HG02642 (cell line): ENCODE measurements at regions not wholly inside any gene's neighbourhood (a gene's known extent, or its start where the extent isn't known, plus 50 kb on each side); places are given as distances from the start of the nearest gene placed in this dataset.

Source experiments
- ATAC-seq: cut with Tn5 transposase; IDR thresholded peaks from one replicate; pipeline ENCODE4 v1.9.1; 2021; ENCODE audit warnings: mild to moderate bottlenecking; ENCODE audit not compliant: unreplicated experiment, poor library complexity

GRCh38 chr3:187992609-187993008 is 161.3 kb upstream of the LPP start:
- ATAC-seq, result no peak

- ATAC-seq, result no peak
Measured at GRCh38 chr3:187994221-187995042, 159.5 kb upstream of the LPP start.

- ATAC-seq, result no peak
Measured at GRCh38 chr3:187995043-187995400, 158.9 kb upstream of the LPP start.

GRCh38 chr3:187995667-187996066 is 158.3 kb upstream of the LPP start:
- ATAC-seq, result no peak

GRCh38 chr3:187996609-187997008 is 157.3 kb upstream of the LPP start:
- no peak for ATAC-seq

GRCh38 chr3:187997490-187997889 is 156.5 kb upstream of the LPP start:
- ATAC-seq, result no peak

- ATAC-seq, result no peak
Measured at GRCh38 chr3:187997946-187998561, 155.9 kb upstream of the LPP start.

GRCh38 chr3:187998611-187999010 is 155.3 kb upstream of the LPP start:
- ATAC-seq, result no peak

- ATAC-seq, result no peak
Measured at GRCh38 chr3:187999821-188000220, 154.1 kb upstream of the LPP start.

GRCh38 chr3:188000361-188000861 is 153.5 kb upstream of the LPP start:
- ATAC-seq, result no peak

- no peak for ATAC-seq
Measured at GRCh38 chr3:188001093-188001492, 152.9 kb upstream of the LPP start.

GRCh38 chr3:188001926-188002325 is 152.0 kb upstream of the LPP start:
- ATAC-seq, result no peak

- no peak for ATAC-seq
Measured at GRCh38 chr3:188002626-188003138, 151.3 kb upstream of the LPP start.

- ATAC-seq, result no peak
Measured at GRCh38 chr3:188003188-188004171, 150.5 kb upstream of the LPP start.

- ATAC-seq, result no peak
Measured at GRCh38 chr3:188006726-188007393, 147.1 kb upstream of the LPP start.

GRCh38 chr3:188007897-188008296 is 146.1 kb upstream of the LPP start:
- no peak for ATAC-seq

GRCh38 chr3:188008582-188009213 is 145.3 kb upstream of the LPP start:
- no peak for ATAC-seq

- no peak for ATAC-seq
Measured at GRCh38 chr3:188010478-188010877, 143.5 kb upstream of the LPP start.

GRCh38 chr3:188019727-188020126 is 134.2 kb upstream of the LPP start:
- ATAC-seq, result no peak
